ENCODE measurements at regions not wholly inside any gene's neighbourhood (a gene's known extent, or its start where the extent isn't known, plus 50 kb on each side); places are given as distances from the start of the nearest gene placed in this dataset.

DNA sequence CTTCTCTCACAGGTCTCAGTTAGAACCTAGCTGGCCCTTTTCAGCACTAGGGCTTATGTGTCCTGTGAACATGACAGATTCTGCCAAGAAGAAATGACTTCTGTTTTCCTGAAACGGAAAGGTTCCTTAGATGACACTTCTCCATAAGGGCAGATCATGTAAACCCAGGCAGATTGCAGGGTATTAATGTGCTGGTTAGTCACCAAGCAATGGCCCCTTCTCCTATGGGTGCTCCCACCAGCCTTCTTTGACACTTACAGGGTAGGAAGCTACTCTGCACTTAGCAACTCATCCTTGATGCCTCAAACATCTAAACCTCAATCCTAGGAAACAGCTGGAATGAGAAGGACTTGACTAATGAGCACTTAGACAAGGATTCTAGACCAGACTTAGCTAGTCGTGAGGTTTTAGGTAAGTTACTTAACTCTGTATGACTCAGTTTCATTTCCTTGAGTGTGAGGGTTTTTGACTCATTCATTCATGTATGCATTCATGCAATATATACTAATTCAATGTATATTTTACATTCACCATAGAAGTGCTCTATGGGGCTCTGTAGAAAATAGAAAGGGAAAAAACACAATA is 74.1 kb upstream of the PLXNA2 start:
- no peak overlapping the region for H3K27ac ChIP-seq (ENCODE audit: low read depth, low read length)
- FAIRE-seq (no peak), DNase-seq (ENCODE audit: low read depth) (no peak)
- no peaks in the 10 kb centered on the region for H3K27me3 ChIP-seq (ENCODE audit: insufficient read depth, low read length)
- no peak for TF ChIP-seq EZH2 (IDR thresholded peaks at IDR 0.05; ENCODE audit: insufficient read depth, low read length)
- TF ChIP-seq, protein P1, sequence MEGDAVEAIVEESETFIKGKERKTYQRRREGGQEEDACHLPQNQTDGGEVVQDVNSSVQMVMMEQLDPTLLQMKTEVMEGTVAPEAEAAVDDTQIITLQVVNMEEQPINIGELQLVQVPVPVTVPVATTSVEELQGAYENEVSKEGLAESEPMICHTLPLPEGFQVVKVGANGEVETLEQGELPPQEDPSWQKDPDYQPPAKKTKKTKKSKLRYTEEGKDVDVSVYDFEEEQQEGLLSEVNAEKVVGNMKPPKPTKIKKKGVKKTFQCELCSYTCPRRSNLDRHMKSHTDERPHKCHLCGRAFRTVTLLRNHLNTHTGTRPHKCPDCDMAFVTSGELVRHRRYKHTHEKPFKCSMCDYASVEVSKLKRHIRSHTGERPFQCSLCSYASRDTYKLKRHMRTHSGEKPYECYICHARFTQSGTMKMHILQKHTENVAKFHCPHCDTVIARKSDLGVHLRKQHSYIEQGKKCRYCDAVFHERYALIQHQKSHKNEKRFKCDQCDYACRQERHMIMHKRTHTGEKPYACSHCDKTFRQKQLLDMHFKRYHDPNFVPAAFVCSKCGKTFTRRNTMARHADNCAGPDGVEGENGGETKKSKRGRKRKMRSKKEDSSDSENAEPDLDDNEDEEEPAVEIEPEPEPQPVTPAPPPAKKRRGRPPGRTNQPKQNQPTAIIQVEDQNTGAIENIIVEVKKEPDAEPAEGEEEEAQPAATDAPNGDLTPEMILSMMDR (IDR thresholded peaks at IDR 0.05; ENCODE audit: insufficient read depth, low read depth, low read length): no peak
- H3K4me1 ChIP-seq (ENCODE audit: insufficient read depth, low read length): no peaks in the 10 kb centered on the region
- H3K36me3 ChIP-seq (ENCODE audit: insufficient read depth, low read length): no peaks in the 10 kb centered on the region
- no peak overlapping the region for H3K4me2 ChIP-seq (ENCODE audit: low read length)
- H3K36me3 Mint-ChIP-seq (ENCODE audit: low read depth, unreplicated experiment): no peaks in the 10 kb centered on the region
- no peaks in the 10 kb centered on the region for H4K20me1 ChIP-seq (ENCODE audit: insufficient read depth, low read length)
- no peak overlapping the region for H3K4me3 ChIP-seq (ENCODE audit: insufficient read depth, low read depth, low read length)
- peaks cover 2% of the 10 kb centered on the region for H3K9me3 Mint-ChIP-seq (ENCODE audit: unreplicated experiment)
- no peak overlapping the region for H3K27ac Mint-ChIP-seq (ENCODE audit: unreplicated experiment)
- no peak overlapping the region for H3K4me3 Mint-ChIP-seq (ENCODE audit: unreplicated experiment)
- H3K4me1 Mint-ChIP-seq (ENCODE audit: low read depth, unreplicated experiment): no peaks in the 10 kb centered on the region
- H3K9ac ChIP-seq (ENCODE audit: low read length): no peak overlapping the region
- peaks cover 35% of the 10 kb centered on the region for H3K27me3 Mint-ChIP-seq (ENCODE audit: low read depth, unreplicated experiment)
- H3K79me2 ChIP-seq (ENCODE audit: insufficient read depth, low read length): no peaks in the 10 kb centered on the region
- H3K9me3 ChIP-seq (ENCODE audit: insufficient read depth, low read depth, low read length): no peaks in the 10 kb centered on the region
- no peak overlapping the region for H2AFZ ChIP-seq (ENCODE audit: low read depth, low read length)

DNA sequence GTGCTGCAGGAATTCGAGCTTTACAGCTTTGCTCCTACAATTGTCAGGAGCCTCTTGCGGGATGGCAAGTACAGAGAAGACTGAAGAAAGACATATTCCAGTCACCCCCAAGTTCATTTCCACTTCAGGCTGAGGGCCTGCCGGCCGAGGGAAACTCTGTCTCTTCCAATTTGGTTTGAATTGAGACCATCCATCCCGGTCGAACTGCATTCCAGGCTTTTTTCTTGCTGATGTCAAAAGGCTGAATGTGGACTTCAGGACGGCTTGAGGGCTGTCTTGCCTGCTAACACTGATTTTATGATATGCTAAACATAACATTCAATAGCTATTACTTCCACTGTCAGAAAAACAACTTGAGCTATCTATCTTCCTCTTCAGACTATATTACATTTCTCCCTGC is 79.8 kb upstream of the PLXNA2 start:
- DNase-seq (ENCODE audit: low read depth) (no peak), FAIRE-seq (no peak)
- Histone ChIP-seq H3K4me2 (ENCODE audit: low read length) (no peak overlapping the region), H3K9me3 (ENCODE audit: insufficient read depth, low read depth, low read length) (no peaks in the 10 kb centered on the region), H2AFZ (ENCODE audit: low read depth, low read length) (no peak overlapping the region), H3K36me3 (ENCODE audit: insufficient read depth, low read length) (no peaks in the 10 kb centered on the region), H4K20me1 (ENCODE audit: insufficient read depth, low read length) (no peaks in the 10 kb centered on the region), H3K4me3 (ENCODE audit: insufficient read depth, low read depth, low read length) (no peak overlapping the region), H3K79me2 (ENCODE audit: insufficient read depth, low read length) (no peaks in the 10 kb centered on the region), H3K27me3 (ENCODE audit: insufficient read depth, low read length) (no peaks in the 10 kb centered on the region), H3K4me1 (ENCODE audit: insufficient read depth, low read length) (no peaks in the 10 kb centered on the region), H3K9ac (ENCODE audit: low read length) (no peak overlapping the region), H3K27ac (ENCODE audit: low read depth, low read length) (no peak overlapping the region)
- H3K27ac Mint-ChIP-seq (ENCODE audit: unreplicated experiment): no peak overlapping the region
- H3K36me3 Mint-ChIP-seq (ENCODE audit: low read depth, unreplicated experiment): no peaks in the 10 kb centered on the region
- peaks cover 2% of the 10 kb centered on the region for H3K9me3 Mint-ChIP-seq (ENCODE audit: unreplicated experiment)
- H3K4me1 Mint-ChIP-seq (ENCODE audit: low read depth, unreplicated experiment): no peaks in the 10 kb centered on the region
- H3K4me3 Mint-ChIP-seq (ENCODE audit: unreplicated experiment): no peak overlapping the region
- peaks cover 29% of the 10 kb centered on the region for H3K27me3 Mint-ChIP-seq (ENCODE audit: low read depth, unreplicated experiment)
- no peak for TF ChIP-seq EZH2 (IDR thresholded peaks at IDR 0.05; ENCODE audit: insufficient read depth, low read length)
- TF ChIP-seq, protein P1 (IDR thresholded peaks at IDR 0.05; ENCODE audit: insufficient read depth, low read depth, low read length): no peak

DNA sequence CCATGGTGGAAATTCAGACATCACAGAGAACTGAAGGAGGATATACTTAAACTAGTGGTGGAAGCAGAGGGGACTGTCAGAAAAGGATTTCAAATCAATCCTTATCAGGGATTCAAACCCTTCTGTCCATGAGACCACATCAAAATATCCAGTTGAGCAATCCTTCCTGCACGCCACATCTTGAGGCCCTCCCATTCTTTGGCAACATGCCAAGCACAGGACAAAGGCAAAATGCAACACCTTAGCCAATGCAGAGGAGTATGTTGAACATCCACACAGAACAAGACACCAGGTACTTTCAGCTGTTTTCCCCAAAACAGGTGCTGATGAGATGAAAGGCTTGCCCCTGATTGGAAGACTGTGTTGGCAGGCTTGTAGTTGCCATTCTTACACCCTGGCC is 81.8 kb upstream of the PLXNA2 start:
- no peaks in the 10 kb centered on the region for H3K36me3 Mint-ChIP-seq (ENCODE audit: low read depth, unreplicated experiment)
- peaks cover 27% of the 10 kb centered on the region for H3K27me3 Mint-ChIP-seq (ENCODE audit: low read depth, unreplicated experiment)
- no peak for FAIRE-seq
- no peak overlapping the region for H3K27ac ChIP-seq (ENCODE audit: low read depth, low read length)
- no peak overlapping the region for H3K4me2 ChIP-seq (ENCODE audit: low read length)
- no peaks in the 10 kb centered on the region for H3K79me2 ChIP-seq (ENCODE audit: insufficient read depth, low read length)
- H3K4me1 ChIP-seq (ENCODE audit: insufficient read depth, low read length): no peaks in the 10 kb centered on the region
- no peak overlapping the region for H3K4me3 ChIP-seq (ENCODE audit: insufficient read depth, low read depth, low read length)
- TF ChIP-seq, protein P1 (IDR thresholded peaks at IDR 0.05; ENCODE audit: insufficient read depth, low read depth, low read length): no peak
- no peak for TF ChIP-seq EZH2 (IDR thresholded peaks at IDR 0.05; ENCODE audit: insufficient read depth, low read length)
- no peak overlapping the region for H3K4me3 Mint-ChIP-seq (ENCODE audit: unreplicated experiment)
- no peak overlapping the region for H3K9ac ChIP-seq (ENCODE audit: low read length)
- no peaks in the 10 kb centered on the region for H3K4me1 Mint-ChIP-seq (ENCODE audit: low read depth, unreplicated experiment)
- no peak overlapping the region for H2AFZ ChIP-seq (ENCODE audit: low read depth, low read length)
- H4K20me1 ChIP-seq (ENCODE audit: insufficient read depth, low read length): no peaks in the 10 kb centered on the region
- H3K36me3 ChIP-seq (ENCODE audit: insufficient read depth, low read length): no peaks in the 10 kb centered on the region
- H3K27me3 ChIP-seq (ENCODE audit: insufficient read depth, low read length): no peaks in the 10 kb centered on the region
- no peaks in the 10 kb centered on the region for H3K9me3 ChIP-seq (ENCODE audit: insufficient read depth, low read depth, low read length)
- no peak for DNase-seq (ENCODE audit: low read depth)
- H3K27ac Mint-ChIP-seq (ENCODE audit: unreplicated experiment): no peak overlapping the region
- no peaks in the 10 kb centered on the region for H3K9me3 Mint-ChIP-seq (ENCODE audit: unreplicated experiment)
